H1 (cell line): ENCODE measurements at regions not wholly inside any gene's neighbourhood (a gene's known extent, or its start where the extent isn't known, plus 50 kb on each side); places are given as distances from the start of the nearest gene placed in this dataset.

Experiments used
- CTCF ChIA-PET: fragments of 300-600 bp; sonication (Branson Sonifier 250); formaldehyde crosslinking; loops from one replicate; lab custom pipeline; 2021; ENCODE audit not compliant: partially characterized antibody; lab: Charles Lee
- POLR2A ChIA-PET: fragments of 300-600 bp; sonication (Branson Sonifier 250); formaldehyde crosslinking; loops from one replicate; lab custom pipeline; 2021; ENCODE audit warnings: inconsistent platforms; ENCODE audit not compliant: partially characterized antibody; lab: Charles Lee
- DNase-seq, 2 experiments: peaks; one replicate each; pipeline versions ENCODE4 v3.0.0 to v3.0.0-alpha.2; 2010 to 2022; ENCODE audit warnings: low spot score in 2 of 2, low read depth in 1 of 2, mixed read lengths in 1 of 2
- FAIRE-seq: peaks from 2 replicates; lab custom pipeline; 2011; peaks lifted over from hg19 to GRCh38; lab: Jason Lieb, UNC
- H2AFZ ChIP-seq: 2 replicates; pipeline ENCODE4 v1.8.1; 2012; ENCODE audit warnings: low read length, inconsistent platforms
- H2AK5ac ChIP-seq: 2 replicates; pipeline ENCODE4 v1.6.1; 2013; ENCODE audit warnings: low read depth, low read length
- H2BK120ac ChIP-seq: replicated peaks from 2 replicates; pipeline ENCODE3; 2013; ENCODE audit warnings: low read depth, low read length, inconsistent platforms
- H2BK12ac ChIP-seq: 2 replicates; pipeline ENCODE4 v1.6.1; 2013; ENCODE audit warnings: low read depth, low read length
- H2BK15ac ChIP-seq: 2 replicates; pipeline ENCODE4 v1.6.1; 2013; ENCODE audit warnings: low read length
- H2BK20ac ChIP-seq: 2 replicates; pipeline ENCODE4 v1.6.1; 2013; ENCODE audit warnings: low read length
- H2BK5ac ChIP-seq: 2 replicates; pipeline ENCODE4 v1.6.1; 2013; ENCODE audit warnings: low read depth, low read length
- H3K14ac ChIP-seq: 2 replicates; pipeline ENCODE4 v1.6.1; 2013; ENCODE audit warnings: inconsistent platforms; ENCODE audit not compliant: insufficient read length
- H3K18ac ChIP-seq: 2 replicates; pipeline ENCODE4 v1.6.1; 2013; ENCODE audit warnings: low read length; ENCODE audit errors: extremely low read depth
- H3K23ac ChIP-seq: 2 replicates; pipeline ENCODE4 v1.6.1; 2013; ENCODE audit warnings: inconsistent platforms; ENCODE audit not compliant: insufficient read length
- H3K23me2 ChIP-seq: 2 replicates; pipeline ENCODE4 v1.6.1; 2013; ENCODE audit warnings: low read depth, low read length
- H3K27ac ChIP-seq: 2 replicates; pipeline ENCODE4 v1.6.1; 2011; ENCODE audit warnings: low read depth, low read length, inconsistent platforms
- H3K27me3 ChIP-seq, 4 experiments: replicated peaks in 1 of 4; 1 replicate in 1 of 4; 2 replicates in 3 of 4; pipeline versions ENCODE4 v1.6.1 to v1.8.1; 2011 to 2013; ENCODE audit warnings: low read length in 3 of 4, mild to moderate bottlenecking in 3 of 4, inconsistent platforms in 2 of 4, mixed read lengths in 2 of 4, moderate library complexity in 1 of 4; ENCODE audit not compliant: control insufficient read depth in 3 of 4, insufficient read depth in 3 of 4; ENCODE audit errors: extremely low read depth in 1 of 4
- H3K36me3 ChIP-seq, 4 experiments: 2 replicates each; pipeline versions ENCODE4 v1.6.1 to v1.8.1; 2011 to 2013; ENCODE audit warnings: mild to moderate bottlenecking in 4 of 4, low read length in 3 of 4, moderate library complexity in 2 of 4, control low read depth in 1 of 4, inconsistent platforms in 1 of 4; ENCODE audit not compliant: insufficient read depth in 4 of 4, control insufficient read depth in 2 of 4
- H3K4ac ChIP-seq: replicated peaks from 2 replicates; pipeline ENCODE3; 2013; ENCODE audit warnings: low read length, low read depth, mixed read lengths, inconsistent platforms; ENCODE audit not compliant: insufficient read length
- H3K4me1 ChIP-seq, 4 experiments: replicated peaks in 1 of 4; 1 replicate in 1 of 4; 2 replicates in 3 of 4; pipeline versions ENCODE4 v1.6.1 to v1.8.1; 2011 to 2013; ENCODE audit warnings: low read length in 3 of 4, inconsistent platforms in 2 of 4, mixed read lengths in 1 of 4; ENCODE audit not compliant: insufficient read depth in 4 of 4, control insufficient read depth in 3 of 4
- H3K4me2 ChIP-seq, 2 experiments: 2 replicates each; pipeline versions ENCODE4 v1.6.1 to v1.8.1; 2011 to 2013; ENCODE audit warnings: low read depth in 2 of 2, low read length in 2 of 2, control low read depth in 1 of 2, inconsistent platforms in 1 of 2, mild to moderate bottlenecking in 1 of 2; ENCODE audit not compliant: insufficient read depth in 1 of 2
- H3K4me3 ChIP-seq, 4 experiments: fragments of 200-600, 300-600 bp in 1 of 4; sonication (generic), shearing (Covaris generic), sonication (Bioruptor Twin) in 1 of 4; 2 replicates each; pipeline versions ENCODE4 v1.5.1 to v1.8.1; 2011 to 2016; ENCODE audit warnings: low read length in 4 of 4, low read depth in 3 of 4, control low read depth in 2 of 4, inconsistent platforms in 2 of 4, mild to moderate bottlenecking in 2 of 4, mixed read lengths in 1 of 4, moderate library complexity in 1 of 4; ENCODE audit not compliant: insufficient read depth in 2 of 4; ENCODE audit errors: extremely low read depth in 1 of 4
- H3K56ac ChIP-seq: replicated peaks from 2 replicates; pipeline ENCODE3; 2013; ENCODE audit warnings: low read depth, mild to moderate bottlenecking, mixed read lengths, low read length, inconsistent platforms; ENCODE audit not compliant: insufficient read length
- H3K79me1 ChIP-seq: 2 replicates; pipeline ENCODE4 v1.6.1; 2013; ENCODE audit warnings: low read depth, low read length, control low read depth
- H3K79me2 ChIP-seq, 2 experiments: 2 replicates each; pipeline versions ENCODE4 v1.6.1 to v1.8.1; 2012 to 2013; ENCODE audit warnings: low read length in 2 of 2, mild to moderate bottlenecking in 2 of 2, inconsistent platforms in 1 of 2; ENCODE audit not compliant: insufficient read depth in 2 of 2, control insufficient read depth in 1 of 2
- H3K9ac ChIP-seq, 4 experiments: replicated peaks in 1 of 4; 1 replicate in 1 of 4; 2 replicates in 3 of 4; pipeline versions ENCODE4 v1.6.1 to v1.8.1; 2011 to 2013; ENCODE audit warnings: low read depth in 3 of 4, low read length in 3 of 4, control low read depth in 2 of 4, mild to moderate bottlenecking in 2 of 4, moderate library complexity in 2 of 4, inconsistent platforms in 1 of 4; ENCODE audit errors: extremely low read depth in 1 of 4
- H3K9me3 ChIP-seq, 2 experiments: 2 replicates each; pipeline versions ENCODE4 v1.6.1 to v1.8.1; 2012 to 2013; ENCODE audit warnings: mild to moderate bottlenecking in 2 of 2, moderate library complexity in 2 of 2, control low read depth in 1 of 2, inconsistent platforms in 1 of 2, low read depth in 1 of 2, low read length in 1 of 2, mixed read lengths in 1 of 2; ENCODE audit not compliant: insufficient read depth in 2 of 2
- H4K20me1 ChIP-seq, 2 experiments: replicated peaks in 1 of 2; 2 replicates each; pipeline versions ENCODE3 to v1.8.1; 2011 to 2013; ENCODE audit warnings: inconsistent platforms in 2 of 2, low read length in 2 of 2, mild to moderate bottlenecking in 1 of 2; ENCODE audit not compliant: insufficient read depth in 2 of 2, control insufficient read depth in 1 of 2
- H4K5ac ChIP-seq: 2 replicates; pipeline ENCODE4 v1.6.1; 2013; ENCODE audit warnings: low read length, low read depth, mixed read lengths, inconsistent platforms; ENCODE audit not compliant: insufficient read length
- H4K8ac ChIP-seq: 2 replicates; pipeline ENCODE4 v1.8.0; 2013; ENCODE audit warnings: mild to moderate bottlenecking, moderate library complexity, low read length, inconsistent platforms; ENCODE audit not compliant: insufficient read depth; ENCODE audit errors: extremely low read depth
- H4K91ac ChIP-seq: replicated peaks from 2 replicates; pipeline ENCODE3; 2013; ENCODE audit warnings: low read length, mixed read lengths, inconsistent platforms; ENCODE audit not compliant: insufficient read length
- CEBPB ChIP-seq: IDR thresholded peaks from 2 replicates; pipeline ENCODE4 v1.6.1; 2012; ENCODE audit warnings: low read depth, low read length
- GABPA ChIP-seq: IDR thresholded peaks from 2 replicates; pipeline ENCODE4 v1.6.1; 2011; ENCODE audit warnings: mild to moderate bottlenecking, low read length, moderate library complexity, borderline replicate concordance; ENCODE audit not compliant: insufficient read depth
- JUND ChIP-seq: IDR thresholded peaks from 2 replicates; pipeline ENCODE4 v1.6.1; 2011; ENCODE audit warnings: mild to moderate bottlenecking, improper control_type of control experiment, low read length
- MAX ChIP-seq: IDR thresholded peaks from 2 replicates; pipeline ENCODE4 v1.6.1; 2012; ENCODE audit warnings: inconsistent platforms
- RAD21 ChIP-seq, 2 experiments: IDR thresholded peaks in 1 of 2; conservative IDR thresholded peaks in 1 of 2; 2 replicates each; pipeline ENCODE4 v1.6.1; 2011; ENCODE audit warnings: low read depth in 2 of 2, low read length in 2 of 2, improper control_type of control experiment in 1 of 2, inconsistent platforms in 1 of 2, mild to moderate bottlenecking in 1 of 2, moderate library complexity in 1 of 2
- SRF ChIP-seq: IDR thresholded peaks from 2 replicates; pipeline ENCODE4 v1.6.1; 2011; ENCODE audit warnings: mild to moderate bottlenecking, low read depth, low read length, moderate library complexity
- WGBS, 2 experiments: shearing (Covaris generic) in 1 of 2; methylation state at CpG; one replicate each; pipeline versions ENCODE4 v1.1.6 to v1.1.7; 2013 to 2015; ENCODE audit warnings: low lambda C conversion rate in 2 of 2, mixed read lengths in 2 of 2, inconsistent platforms in 1 of 2, low coverage in 1 of 2, missing lambda C conversion rate in 1 of 2; ENCODE audit not compliant: insufficient replicate concordance in 2 of 2, insufficient coverage in 1 of 2, insufficient read length in 1 of 2; ENCODE audit errors: extremely low coverage in 1 of 2, missing lambda C conversion rate in 1 of 2; 5-methylcytosine and 5-hydroxymethylcytosine counted together

GRCh38 chr4:156496797-156497196 is 474.8 kb downstream of the PDGFC start:
- DNase-seq (no peak), FAIRE-seq (no peak)
- Histone ChIP-seq H3K27me3 (no peaks in the 10 kb centered on the region), H3K36me3 (no peaks in the 10 kb centered on the region), H3K23me2 (no peaks in the 10 kb centered on the region), H3K56ac (no peak overlapping the region), H4K20me1 (no peaks in the 10 kb centered on the region), H3K4me2 (no peak overlapping the region), H4K91ac (no peak overlapping the region), H2BK120ac (no peak overlapping the region), H3K27ac (no peak overlapping the region), H3K18ac (no peak overlapping the region), H3K4me1 (0 out of 7 replicates have a peak, but pooled peaks cover 0 to 3% (median 0%) of the 10 kb centered on the region in 4 experiments), H2AK5ac (no peak overlapping the region), H3K4ac (no peak overlapping the region), H2BK5ac (no peak overlapping the region), H2BK20ac (no peak overlapping the region), H3K79me1 (no peaks in the 10 kb centered on the region), H3K9ac (no peak overlapping the region), H2BK15ac (no peak overlapping the region), H3K4me3 (no peak overlapping the region), H3K79me2 (no peaks in the 10 kb centered on the region), H4K5ac (no peak overlapping the region), H2BK12ac (no peak overlapping the region), H4K8ac (no peak overlapping the region), H2AFZ (no peak overlapping the region), H3K14ac (no peak overlapping the region), H3K23ac (no peak overlapping the region), H3K9me3 (no peaks in the 10 kb centered on the region)
- ChIA-PET POLR2A (no interaction called here), CTCF (interaction anchor here (0.9 kb wide), 1 partner anchor 549 kb away, joined by 3 read pairs; no protein-coding TSS in a partner anchor)
- 87% methylated on average over 3 of the region's 3 CpGs; no CpG with 5 or more reads in 1 of the 2 experiments for WGBS, 2 experiments
- no peak for TF ChIP-seq CEBPB
- no peak for TF ChIP-seq SRF
- no peak for TF ChIP-seq MAX
- TF ChIP-seq RAD21 (IDR thresholded peaks at IDR 0.05 in 1 of 2, conservative IDR thresholded peaks at IDR 0.05 in 1 of 2; ENCODE audit: low read depth in 2 of 2, low read length in 2 of 2), result no peak
- TF ChIP-seq JUND, result no peak
- TF ChIP-seq GABPA, result no peak
